ENCODE measurements at regions not wholly inside any gene's neighbourhood (a gene's known extent, or its start where the extent isn't known, plus 50 kb on each side); places are given as distances from the start of the nearest gene placed in this dataset.

- TF ChIP-seq BCL3 (IDR thresholded peaks at IDR 0.05; ENCODE audit: borderline replicate concordance, insufficient read depth, low read depth, low read length, poor library complexity, severe bottlenecking) (peak; percentile 46), CTCF (IDR thresholded peaks at IDR 0.05 in 2 of 3, conservative IDR thresholded peaks at IDR 0.05 in 1 of 3; ENCODE audit: control insufficient read depth in 2 of 3, extremely low read depth in 1 of 3, insufficient read depth in 1 of 3, low read depth in 3 of 3, low read length in 3 of 3) (no peak), EED (IDR thresholded peaks at IDR 0.05; ENCODE audit: low read depth) (no peak), SIX5 (IDR thresholded peaks at IDR 0.05; ENCODE audit: low read depth, low read length, severe bottlenecking) (no peak), HDGF (IDR thresholded peaks at IDR 0.05) (no peak), KLF5 (IDR thresholded peaks at IDR 0.05; ENCODE audit: partially characterized antibody) (no peak), ATF3 (IDR thresholded peaks at IDR 0.05; ENCODE audit: borderline replicate concordance, extremely low read depth, low read depth, low read length) (no peak), MTA2 (IDR thresholded peaks at IDR 0.05; ENCODE audit: low read depth) (no peak), NR2F1 (conservative IDR thresholded peaks at IDR 0.05) (no peak), SMAD1 (IDR thresholded peaks at IDR 0.05; ENCODE audit: low read depth, partially characterized antibody) (no peak), NFYA (IDR thresholded peaks at IDR 0.05; ENCODE audit: borderline replicate concordance, low read depth, low read length) (no peak), NR2C2 (IDR thresholded peaks at IDR 0.05; ENCODE audit: borderline replicate concordance, control insufficient read depth, insufficient read length, low read depth) (no peak), NFIC (IDR thresholded peaks at IDR 0.05; ENCODE audit: low read depth, low read length) (peak; percentile 59; the same call in 1 of the 2 replicates), E2F8 (IDR thresholded peaks at IDR 0.05; ENCODE audit: low read depth, partially characterized antibody) (no peak), ZZZ3 (IDR thresholded peaks at IDR 0.05; ENCODE audit: control insufficient read depth, insufficient read length, low read depth) (no peak)
- TF ChIP-seq, protein P1, sequence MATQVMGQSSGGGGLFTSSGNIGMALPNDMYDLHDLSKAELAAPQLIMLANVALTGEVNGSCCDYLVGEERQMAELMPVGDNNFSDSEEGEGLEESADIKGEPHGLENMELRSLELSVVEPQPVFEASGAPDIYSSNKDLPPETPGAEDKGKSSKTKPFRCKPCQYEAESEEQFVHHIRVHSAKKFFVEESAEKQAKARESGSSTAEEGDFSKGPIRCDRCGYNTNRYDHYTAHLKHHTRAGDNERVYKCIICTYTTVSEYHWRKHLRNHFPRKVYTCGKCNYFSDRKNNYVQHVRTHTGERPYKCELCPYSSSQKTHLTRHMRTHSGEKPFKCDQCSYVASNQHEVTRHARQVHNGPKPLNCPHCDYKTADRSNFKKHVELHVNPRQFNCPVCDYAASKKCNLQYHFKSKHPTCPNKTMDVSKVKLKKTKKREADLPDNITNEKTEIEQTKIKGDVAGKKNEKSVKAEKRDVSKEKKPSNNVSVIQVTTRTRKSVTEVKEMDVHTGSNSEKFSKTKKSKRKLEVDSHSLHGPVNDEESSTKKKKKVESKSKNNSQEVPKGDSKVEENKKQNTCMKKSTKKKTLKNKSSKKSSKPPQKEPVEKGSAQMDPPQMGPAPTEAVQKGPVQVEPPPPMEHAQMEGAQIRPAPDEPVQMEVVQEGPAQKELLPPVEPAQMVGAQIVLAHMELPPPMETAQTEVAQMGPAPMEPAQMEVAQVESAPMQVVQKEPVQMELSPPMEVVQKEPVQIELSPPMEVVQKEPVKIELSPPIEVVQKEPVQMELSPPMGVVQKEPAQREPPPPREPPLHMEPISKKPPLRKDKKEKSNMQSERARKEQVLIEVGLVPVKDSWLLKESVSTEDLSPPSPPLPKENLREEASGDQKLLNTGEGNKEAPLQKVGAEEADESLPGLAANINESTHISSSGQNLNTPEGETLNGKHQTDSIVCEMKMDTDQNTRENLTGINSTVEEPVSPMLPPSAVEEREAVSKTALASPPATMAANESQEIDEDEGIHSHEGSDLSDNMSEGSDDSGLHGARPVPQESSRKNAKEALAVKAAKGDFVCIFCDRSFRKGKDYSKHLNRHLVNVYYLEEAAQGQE (IDR thresholded peaks at IDR 0.05; ENCODE audit: low read depth, low read length), result no peak
- TF ChIP-seq, protein P2, sequence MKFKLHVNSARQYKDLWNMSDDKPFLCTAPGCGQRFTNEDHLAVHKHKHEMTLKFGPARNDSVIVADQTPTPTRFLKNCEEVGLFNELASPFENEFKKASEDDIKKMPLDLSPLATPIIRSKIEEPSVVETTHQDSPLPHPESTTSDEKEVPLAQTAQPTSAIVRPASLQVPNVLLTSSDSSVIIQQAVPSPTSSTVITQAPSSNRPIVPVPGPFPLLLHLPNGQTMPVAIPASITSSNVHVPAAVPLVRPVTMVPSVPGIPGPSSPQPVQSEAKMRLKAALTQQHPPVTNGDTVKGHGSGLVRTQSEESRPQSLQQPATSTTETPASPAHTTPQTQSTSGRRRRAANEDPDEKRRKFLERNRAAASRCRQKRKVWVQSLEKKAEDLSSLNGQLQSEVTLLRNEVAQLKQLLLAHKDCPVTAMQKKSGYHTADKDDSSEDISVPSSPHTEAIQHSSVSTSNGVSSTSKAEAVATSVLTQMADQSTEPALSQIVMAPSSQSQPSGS (IDR thresholded peaks at IDR 0.05; ENCODE audit: low read length), result peak; percentile 30; the same call in 1 of the 2 replicates
Observed at GRCh38 chr6:15184441-15184861, 61.4 kb upstream of the JARID2 start (continued).

Data from GM12878 (cell line).